GM21619 (cell line): ENCODE measurements at regions not wholly inside any gene's neighbourhood (a gene's known extent, or its start where the extent isn't known, plus 50 kb on each side); places are given as distances from the start of the nearest gene placed in this dataset.
A peak's percentile ranks its signal among the peaks of the same experiment; 100 is the strongest.

Experiments
- ATAC-seq: cut with Tn5 transposase; IDR thresholded peaks from one replicate; pipeline ENCODE4 v1.9.1; 2021; ENCODE audit not compliant: unreplicated experiment

DNA sequence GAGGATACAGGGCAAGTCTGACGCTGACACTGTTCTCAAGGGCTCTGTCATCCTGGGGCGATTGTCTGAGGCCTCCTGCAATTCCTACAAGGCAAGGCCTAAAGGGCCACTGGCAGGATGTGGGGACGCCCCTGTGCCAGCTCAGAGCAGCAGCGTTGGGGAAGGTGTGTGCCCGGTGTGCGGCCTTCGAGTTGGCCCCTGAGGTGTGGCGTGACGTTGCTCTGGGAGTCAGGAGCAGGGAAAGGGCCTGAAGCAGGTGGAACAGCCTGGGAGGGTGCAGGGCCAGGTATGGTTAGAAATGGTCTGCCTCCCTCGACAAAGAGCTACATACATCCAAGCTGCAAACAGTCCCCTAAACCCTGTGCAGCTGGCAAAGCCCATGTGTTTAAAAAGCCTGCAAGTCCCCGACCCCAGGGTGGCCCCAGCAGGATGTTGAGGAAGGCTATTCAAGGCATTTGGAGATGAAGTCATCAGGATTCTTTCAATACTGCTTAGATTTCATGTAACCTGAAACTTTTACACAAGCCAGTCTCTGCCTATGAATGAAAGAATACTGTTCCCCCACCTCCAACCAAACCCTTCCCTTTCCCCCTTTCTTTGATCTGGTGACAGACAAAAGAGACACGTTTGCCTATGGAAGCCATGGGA, 142.5 kb upstream of the TNS3 start:
- ATAC-seq, result no peak

DNA sequence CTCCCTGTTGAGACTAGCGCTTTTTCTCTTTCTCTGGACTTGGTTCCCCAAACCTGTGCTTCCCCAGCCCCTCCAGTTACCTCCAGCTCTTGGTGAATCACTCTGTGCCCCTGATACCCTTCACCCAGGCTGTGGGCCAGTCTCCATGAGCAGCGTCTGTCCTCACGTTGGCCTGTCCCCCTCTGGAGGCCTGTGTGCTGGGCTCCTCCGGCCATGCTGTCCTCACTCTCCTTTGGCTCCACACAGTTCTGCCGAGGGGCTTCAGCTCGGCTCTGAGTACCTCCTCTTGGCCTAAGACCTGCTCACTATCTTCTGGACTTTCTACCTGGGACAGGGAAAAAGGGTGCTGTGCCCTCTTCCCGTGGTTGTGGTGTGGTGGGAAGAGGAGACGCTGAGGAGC, 140.2 kb upstream of the TNS3 start:
- no peak for ATAC-seq

DNA sequence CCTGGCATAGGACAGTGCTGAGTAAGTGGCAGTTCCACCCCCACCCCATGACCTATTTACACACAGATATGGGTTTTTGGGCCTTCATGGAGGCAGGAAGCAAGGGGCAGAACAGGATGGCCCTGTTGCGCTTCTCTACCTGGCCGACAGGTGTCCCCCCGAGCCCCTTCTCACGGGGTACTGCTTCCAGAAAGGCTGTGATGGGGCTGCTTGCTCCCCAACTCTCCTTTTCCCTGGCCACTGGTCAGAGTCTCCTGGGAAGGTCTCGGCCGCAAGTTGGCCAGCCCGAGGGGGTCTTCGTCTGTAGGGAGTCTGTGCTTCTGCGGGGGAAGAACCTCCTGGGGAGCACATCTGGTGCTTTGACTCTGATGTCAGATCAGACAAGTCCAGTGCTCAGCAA, 139.8 kb upstream of the TNS3 start:
- ATAC-seq, result no peak

DNA sequence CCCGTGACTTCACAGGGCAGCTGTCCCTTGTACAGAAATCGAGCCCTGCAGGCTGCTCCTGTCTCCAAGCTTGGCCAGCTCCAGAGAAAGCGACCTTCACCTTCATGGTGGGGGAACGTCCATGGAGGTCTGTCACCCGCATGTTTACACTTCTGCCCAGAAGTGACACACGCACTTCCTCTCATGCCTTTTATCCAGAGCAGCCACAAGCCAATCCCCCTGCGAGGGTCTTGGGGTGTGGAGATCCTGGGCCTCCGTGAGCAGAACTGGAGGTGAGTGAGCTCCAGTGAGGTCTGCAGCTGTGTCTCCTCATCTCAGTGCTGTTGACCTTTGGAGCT, 139.0 kb upstream of the TNS3 start:
- ATAC-seq, result no peak

DNA sequence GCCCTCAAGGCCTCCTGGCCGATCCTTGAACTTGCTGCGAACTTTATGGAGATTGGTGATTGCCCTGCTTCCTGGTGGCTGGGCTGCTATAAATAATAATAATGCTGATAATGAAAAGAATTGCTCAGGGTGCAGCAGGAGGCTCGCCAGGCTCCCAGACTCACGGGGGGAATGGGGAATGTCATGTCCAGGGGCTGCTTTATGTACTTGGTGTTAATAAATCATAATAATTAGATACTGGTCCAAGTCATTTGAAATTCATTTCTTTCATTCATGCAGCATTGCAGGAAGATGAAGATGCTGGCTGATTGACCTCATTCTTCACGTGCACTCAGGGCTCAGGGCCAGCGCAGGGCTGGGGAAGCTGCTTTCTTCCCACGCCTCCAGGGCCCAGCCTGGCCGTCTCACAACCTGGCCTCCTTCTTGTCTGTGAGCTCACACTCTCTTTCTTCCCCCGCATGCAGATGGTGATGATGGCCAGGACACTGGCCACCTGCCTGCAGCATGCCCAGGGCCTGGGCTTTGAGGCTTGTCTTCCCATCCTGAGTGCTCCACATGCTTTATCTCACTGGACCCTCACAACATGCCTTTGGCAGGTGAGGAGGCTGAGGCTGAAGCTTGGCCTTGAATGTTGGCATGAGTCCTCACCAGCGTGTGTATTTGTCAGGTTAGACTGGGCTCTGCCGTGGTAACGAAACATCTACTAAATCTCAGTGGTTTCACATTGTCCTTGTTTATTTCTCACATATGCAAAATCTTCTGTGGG, 138.4 kb upstream of the TNS3 start:
- peak; percentile 69 for ATAC-seq

DNA sequence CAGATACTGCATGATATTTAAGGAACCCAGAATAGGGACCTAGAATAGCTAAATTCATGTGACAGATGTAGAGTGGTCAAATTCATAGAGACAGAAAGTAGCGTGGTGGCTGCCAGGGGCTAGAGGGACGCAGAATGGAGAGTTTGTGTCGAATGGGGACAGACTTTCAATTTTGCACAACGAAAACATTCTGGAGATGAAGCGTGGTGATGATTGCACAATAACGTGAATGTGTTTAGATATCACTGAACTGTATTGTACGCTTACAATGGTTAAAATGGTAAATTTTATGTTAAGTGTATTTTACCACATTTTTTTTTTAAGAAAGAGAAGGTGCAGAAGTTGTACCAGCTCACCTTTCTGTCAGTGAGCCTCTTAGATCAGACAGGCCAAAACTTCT, 137.8 kb upstream of the TNS3 start:
- ATAC-seq, result no peak

DNA sequence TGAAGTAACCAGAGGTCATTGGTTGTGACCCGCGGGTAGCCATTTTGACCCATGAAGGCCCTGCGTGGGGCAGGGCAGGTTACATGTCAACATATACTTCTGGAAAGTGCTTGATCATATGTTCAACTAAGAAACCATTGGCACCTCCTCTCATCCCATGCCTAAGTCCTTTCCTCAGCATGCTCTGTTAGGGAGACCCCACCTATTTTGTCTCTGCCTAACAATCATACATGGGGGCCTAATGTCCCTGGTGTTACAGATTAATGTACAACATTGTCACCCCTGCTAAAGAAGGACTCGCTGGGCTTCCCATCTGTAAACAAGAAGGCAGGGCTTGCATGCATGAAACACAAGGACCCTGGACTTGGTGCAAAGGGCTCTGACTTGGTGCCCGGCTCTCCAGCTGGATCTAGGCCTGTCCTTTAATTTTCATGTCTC, 133.7 kb upstream of the TNS3 start:
- peak; percentile 13 for ATAC-seq

DNA sequence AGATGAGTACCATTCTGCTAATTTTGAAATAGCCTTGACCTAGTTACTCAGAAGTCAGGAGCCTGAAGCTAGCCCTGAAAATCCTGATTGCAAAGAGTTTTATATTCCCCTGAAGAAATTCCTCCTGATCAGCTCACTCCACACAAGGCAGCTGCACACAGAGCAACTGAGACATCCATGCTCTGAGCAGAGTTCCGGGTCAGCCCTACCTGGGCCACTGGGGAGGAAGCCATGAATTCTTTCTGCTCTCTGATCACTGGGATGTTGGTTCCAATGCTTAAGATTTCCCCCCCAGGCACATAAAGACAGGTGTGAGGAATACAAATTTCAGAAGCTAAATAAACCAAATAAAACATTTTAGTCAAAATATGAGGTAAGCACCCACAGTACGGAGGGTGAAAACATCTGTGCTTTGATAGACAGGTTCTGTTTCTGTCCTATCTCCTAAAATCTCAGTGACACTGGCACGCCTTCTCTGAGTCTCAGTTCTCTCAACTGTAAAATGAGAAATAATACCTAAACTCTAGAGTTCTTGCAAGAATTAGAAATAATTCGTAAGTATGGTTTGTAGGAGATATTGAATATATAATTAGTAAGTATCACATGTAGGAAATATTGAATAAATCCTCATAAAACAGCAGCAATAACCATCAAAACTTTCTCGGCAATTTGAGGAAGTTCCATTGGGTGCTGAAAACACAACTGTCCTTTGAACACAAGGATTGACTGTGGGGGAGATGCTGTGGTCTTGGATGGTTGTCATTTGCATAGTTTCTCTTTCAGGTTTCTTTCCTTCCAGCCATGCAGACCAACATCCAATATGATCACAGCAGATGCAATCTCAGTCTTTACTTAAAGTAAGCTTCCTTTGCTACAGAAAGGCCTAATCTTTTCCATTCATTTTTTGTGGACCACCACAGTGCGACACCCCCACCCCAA, 133.0 kb upstream of the TNS3 start:
- peak; percentile 99 for ATAC-seq

DNA sequence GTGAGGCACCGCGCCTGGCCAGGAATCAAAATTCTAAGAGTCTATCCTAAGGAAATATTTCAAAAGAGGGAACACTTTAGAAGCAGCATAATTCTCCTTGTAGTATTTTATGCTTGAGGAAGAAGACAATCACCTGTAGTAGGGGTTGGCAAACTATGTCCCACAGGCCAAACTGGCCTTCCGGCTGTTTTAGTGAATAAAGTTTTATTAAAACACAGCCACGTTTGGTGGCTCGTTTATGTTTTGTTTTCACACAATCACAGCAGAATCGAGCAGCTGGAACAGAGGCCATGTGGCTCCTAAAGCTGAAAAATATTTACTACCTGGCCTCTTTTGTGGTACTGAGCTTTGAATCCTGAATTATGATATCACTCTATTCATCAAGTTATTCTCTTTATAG, 131.7 kb upstream of the TNS3 start:
- no peak for ATAC-seq

DNA sequence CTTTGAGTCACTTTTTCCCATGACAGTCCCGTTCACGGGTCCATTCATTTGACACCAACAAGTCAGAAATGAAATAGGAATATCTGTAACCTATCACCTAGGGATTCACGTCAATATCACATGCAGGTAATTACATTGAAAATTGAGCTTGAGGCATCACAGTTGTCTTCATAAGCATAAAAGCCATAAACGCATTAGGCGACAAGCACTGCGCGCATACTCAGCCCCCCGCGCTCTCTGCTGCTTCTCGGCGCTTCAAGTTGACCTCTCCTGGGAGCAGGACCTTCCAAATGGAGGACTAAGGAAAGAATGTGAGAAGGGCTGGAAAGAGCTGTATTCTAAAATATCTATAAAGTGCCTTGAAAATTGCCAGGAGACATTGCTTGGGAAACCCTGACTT, 130.5 kb upstream of the TNS3 start:
- ATAC-seq, result no peak

DNA sequence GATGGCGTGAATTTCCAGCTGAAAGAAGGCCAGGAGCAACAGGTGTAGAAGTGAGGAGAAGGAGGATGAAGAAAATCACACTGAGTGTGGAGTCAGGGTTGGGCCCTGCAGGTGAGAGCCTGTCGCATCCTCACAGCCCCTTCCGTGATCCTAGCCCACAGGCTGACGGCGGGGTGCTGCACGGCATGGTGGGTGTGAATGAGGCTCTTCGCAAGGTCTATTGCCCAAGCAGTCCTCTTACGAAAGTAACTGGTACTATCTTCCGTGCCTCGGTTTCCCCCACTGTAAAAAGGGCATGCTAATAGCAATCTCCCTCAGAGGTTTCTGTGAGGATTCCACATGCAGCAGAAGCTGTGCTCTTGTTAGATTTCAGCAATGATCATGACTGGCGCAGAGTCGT, 129.9 kb upstream of the TNS3 start:
- ATAC-seq, result no peak

DNA sequence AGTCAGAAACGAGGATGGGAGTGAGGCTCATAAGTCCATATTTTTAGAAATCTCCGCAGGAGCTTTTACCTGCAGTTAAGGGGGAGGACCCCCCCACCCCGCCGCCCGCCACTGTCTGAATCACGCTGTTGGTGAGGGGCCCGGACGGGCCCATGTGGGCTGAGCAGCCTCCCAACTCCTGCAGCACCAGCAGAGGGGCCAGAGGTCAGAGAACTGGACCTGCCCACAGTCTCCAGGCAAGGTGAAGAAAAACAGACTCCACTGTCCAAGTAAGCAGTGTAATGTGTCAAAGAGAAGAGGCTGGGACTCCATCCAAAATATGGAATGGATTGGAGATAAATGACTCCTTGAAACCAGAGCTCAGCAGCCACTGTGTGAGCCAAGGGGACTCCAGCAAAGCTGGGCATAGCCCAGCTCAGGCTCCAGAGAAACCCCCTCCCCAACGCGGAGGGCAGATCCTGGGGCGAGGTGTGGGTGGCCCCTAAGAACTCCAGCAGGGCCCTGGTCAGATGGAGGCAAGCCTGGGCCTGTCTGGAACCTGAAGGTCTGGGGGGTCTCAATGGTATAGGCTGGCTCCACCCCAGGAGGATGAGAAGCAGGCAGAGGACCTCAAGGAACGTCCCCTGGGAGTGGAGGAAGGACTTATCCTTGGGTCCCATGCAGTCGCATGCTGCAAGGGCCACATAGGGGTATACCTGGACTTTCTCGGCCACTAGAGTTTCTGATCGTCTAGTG, 128.5 kb upstream of the TNS3 start:
- ATAC-seq, result no peak

DNA sequence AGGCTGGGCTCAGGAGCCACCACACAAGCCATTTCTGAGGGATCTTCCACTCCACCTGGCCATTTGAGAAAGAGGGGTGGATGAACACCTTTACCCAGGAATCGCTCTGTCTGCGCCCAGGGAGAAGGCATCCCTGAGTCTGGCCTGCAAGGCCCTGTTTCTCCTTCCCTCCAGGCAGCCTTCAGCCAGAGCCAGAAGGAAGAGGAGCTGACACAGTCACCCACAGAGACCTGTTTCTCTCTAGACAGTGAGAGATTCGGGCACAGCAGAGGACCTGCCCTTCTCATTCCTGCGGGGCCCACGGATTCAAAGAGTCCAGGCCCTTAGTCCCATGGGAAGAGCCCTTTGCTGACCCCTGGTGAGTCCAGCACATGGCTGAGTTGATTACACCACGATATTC, 127.5 kb upstream of the TNS3 start:
- ATAC-seq, result no peak

DNA sequence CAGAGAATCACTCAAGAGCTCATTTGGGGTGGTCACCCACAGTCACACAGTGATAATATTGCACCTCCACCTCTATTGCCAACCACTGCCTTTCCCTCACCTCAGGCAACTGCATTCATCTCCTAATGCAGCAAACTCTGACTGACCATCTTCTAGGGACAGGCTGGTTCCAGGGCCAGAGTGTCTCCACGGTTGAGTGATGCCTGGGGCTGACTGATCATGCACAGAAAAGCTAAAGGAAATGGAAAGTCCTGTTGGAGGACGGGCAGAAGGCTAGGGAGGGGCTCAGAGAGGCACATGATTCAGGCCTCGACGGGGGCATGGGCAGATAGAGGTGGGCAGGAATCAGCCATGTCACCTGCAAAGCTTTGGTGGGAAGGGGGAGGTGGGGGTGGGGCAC, 127.1 kb upstream of the TNS3 start:
- ATAC-seq, result no peak

DNA sequence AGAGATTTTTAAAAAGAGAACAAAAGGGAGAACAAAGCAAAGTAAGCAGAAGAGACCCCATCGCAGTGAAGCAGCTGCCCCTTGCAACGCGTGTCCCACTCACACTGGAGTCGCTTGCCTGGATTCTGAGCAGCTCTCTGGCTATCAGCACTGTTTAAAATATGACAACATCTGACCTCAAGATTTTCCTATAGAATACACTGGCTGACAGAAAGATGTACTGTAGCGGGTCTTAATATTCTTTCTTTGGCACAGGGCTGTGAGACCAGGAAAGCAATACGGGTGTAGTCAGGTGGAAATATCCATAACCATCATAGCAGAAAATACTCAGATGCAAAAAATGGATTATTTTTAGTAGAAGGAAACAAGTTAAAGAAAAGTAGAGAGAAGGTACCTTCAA, 125.7 kb upstream of the TNS3 start:
- ATAC-seq, result no peak

DNA sequence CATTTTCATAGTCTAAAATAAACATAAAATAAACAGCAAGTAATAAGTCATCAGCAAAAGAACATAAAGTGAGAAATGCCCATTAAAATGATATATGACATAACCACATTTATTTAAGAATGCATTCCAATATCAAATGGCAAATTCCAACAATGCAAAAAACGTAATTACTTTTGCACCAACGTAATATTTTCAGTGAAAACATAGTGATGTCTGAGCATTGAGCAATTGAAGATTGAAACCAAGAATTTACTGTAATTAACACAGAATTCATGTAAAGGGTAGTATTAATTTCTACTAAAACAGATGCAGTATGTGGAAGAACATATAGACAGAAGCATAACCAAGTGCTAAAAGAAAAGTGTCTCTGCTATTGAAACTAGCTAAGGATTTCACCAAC, 123.0 kb upstream of the TNS3 start:
- no peak for ATAC-seq

DNA sequence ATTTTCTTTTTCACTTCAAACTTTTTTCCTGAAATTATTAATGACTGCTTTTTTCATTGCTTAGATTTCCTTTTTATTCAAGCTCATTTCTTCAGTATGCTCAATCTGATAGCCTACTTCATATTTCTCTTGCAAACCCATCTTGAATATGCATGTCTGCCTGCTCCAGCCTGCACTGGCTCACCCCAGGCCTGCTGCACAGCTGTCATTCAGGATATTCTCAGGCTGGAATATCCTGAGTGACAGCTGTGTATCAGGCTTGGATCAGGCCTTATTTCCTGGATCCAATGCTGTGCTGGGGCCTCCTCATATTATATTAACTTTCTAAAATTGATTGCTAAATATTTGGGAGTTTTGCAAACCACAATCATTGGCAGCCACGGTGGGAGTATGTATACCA, 120.2 kb upstream of the TNS3 start:
- ATAC-seq, result no peak

DNA sequence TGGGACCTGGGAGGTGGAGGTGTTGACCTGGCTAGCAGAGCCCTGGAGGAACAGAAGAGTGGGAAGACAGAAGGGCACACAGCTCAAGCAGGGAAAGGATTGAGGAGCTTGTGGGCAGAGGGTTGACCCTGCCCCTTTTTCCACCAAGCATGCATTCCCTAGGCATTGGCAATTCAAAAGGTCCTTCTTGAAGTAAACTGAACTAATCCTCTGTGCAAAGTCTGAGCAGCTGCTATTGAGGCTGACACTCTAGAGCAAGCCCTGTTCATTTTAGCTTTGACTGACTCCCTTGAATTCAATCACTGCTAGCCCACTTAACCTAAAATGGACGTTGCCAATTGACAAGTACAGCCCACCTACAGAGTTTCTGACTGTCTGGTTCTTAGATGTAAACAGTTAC, 116.5 kb upstream of the TNS3 start:
- ATAC-seq, result no peak

DNA sequence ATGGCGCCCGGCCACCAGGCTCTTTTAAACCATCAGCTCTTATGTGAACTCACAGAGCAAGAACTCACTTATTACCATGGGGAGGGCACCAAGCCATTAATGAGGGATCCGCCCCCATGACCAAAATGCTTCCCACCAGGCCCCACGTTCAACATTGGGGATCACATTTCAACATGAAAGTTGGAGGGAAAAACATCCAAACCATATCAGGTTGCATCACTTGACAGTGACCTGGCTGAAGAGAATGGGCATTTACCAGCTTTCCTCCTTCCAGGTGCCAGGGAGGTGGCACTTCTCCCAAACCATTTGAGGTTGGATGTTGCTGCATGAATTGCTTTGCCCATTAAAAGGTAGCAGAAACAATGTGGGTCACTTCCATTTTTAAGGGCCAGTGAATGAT, 115.6 kb upstream of the TNS3 start:
- ATAC-seq, result no peak

DNA sequence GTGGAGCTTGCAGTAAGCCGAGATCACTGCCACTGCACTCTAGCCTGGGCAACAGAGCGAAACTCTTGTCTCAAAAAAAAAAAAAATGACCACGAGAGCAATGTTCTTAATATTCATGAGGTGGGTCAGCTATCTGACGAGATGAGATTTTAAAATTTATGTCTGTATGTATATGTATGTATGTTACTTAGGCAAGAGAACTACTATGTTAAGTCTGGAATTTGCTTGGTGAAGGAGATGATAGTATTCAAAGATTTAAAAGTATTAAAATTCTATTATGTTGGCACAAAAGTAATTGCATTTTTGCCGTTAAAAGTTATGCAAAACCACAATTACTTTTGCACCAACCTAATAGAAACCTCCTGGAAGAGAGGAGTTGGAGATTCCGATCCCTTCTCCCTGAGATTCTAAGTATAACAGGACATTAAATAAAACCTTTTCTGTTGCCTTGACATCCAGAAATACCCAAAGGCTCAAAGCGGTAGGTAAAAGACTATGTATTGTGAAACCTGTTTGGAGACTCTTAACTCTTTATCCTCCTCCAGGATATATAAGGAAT, 114.3 kb upstream of the TNS3 start:
- ATAC-seq, result no peak

DNA sequence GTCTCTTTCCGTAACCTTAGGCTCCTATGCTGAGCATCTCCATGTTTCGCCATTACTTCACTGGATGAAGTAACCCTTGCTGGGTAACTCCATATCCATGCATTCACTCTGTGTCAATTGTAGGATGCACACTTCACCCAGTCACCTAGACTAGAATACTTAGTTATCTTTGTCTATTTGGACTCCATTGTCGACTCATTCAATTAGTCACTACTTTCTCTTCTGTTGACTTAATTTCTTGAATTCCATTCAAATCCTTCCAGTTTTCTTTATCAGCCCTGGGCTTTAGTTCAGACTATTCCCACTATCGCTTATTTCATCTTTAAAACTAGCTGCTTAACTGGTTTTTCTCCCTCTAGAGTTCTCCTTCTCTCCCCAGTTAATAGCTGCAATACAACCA, 111.3 kb upstream of the TNS3 start:
- ATAC-seq, result no peak
